GM21717 (cell line): ENCODE measurements at regions not wholly inside any gene's neighbourhood (a gene's known extent, or its start where the extent isn't known, plus 50 kb on each side); places are given as distances from the start of the nearest gene placed in this dataset.

Experiments used
- ATAC-seq: cut with Tn5 transposase; IDR thresholded peaks from one replicate; pipeline ENCODE4 v1.9.1; 2021; ENCODE audit warnings: mild to moderate bottlenecking, moderate library complexity; ENCODE audit not compliant: unreplicated experiment

DNA sequence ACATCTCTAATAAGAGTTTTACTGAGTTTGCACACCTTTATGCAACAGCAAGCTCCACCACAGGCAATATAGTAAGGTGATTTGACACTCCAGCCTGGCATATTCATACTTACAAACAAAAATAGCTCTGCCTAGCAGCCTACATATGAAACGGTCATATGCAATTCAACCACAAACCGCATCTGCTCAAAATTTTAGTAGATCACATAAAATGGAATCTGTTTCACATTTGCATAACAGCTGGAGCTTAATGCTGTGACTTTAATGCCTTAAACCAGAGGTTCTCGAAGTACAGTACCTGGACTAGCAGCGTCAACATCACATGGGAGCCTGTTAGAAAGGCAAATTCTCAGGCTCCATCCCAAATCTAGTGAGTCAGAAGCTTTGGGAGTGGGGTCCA is 578.4 kb downstream of the CDH11 start:
- ATAC-seq = no peak

DNA sequence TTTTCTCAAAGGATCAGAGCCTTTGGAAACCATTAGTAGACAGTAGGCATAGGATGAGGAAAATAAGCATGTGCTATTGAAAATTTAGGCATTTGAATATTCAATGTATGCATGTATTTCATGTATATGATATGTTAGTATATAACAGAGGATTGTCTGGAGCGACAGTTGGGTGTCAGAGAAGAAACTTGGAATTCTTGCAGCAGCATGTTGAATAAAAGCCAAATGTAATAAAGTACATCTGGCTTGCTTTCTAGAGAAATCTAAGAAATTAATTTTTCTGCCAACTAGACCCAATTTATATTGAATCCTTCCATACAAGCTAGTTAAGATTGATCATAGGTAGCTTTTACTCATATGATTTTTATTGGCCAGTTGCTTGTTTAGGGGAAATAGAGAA is 578.8 kb downstream of the CDH11 start:
- ATAC-seq = no peak

DNA sequence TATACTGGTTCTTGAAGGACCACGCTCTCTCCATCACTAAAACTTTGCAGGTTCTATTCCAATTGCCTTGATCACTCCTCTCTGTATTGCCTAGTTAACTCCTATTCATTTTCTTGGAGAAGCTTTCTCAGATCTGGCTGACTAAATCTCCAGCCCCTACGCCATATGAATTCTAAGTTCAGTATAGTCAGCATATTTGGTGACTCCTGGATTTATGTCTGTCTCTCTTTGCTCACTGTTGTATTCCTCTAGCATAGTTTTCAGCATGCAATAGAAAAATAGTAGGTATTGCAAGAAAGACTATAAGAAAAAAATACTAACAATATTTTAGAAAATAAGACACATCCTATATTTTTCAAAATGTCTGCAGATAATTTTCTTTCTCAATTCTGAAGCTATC is 579.7 kb downstream of the CDH11 start:
- ATAC-seq = no peak

DNA sequence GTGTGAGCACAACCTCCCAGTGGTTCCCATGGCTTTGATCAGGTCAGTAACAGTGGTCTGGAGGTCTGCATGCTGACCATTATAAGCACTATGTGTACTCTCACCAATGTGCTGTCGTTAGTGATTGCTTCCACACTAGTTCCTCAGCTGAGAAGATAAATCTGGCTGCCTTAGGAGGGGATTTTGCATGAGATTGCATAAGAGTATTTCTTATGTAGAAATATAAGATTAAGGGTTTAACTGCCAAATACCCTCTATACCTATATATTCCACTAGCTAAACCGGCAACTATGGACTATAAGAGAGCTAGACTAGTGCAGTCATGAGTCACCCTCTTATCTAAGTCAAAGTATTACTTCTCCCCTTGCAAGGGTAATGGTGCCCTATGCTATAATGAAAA is 580.2 kb downstream of the CDH11 start:
- ATAC-seq = no peak

DNA sequence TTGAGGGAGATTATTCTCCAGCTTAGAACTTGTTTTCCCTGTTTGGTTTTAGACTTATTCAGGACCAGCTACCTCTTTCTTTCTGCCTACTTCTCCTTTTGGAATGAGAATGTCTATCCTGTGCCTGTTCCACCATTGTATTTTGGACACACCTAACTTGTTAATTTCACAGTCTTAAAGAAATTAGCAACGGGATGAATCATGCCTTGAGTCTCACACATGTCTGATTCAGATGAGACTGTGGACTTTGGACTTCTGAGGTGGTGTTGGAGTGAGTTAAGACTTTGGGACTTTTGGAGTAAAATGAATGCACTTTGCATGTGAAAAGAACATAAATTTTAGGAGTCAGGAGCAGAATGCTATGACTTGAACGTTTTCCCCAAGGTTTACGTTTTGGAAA is 581.4 kb downstream of the CDH11 start:
- no peak for ATAC-seq

DNA sequence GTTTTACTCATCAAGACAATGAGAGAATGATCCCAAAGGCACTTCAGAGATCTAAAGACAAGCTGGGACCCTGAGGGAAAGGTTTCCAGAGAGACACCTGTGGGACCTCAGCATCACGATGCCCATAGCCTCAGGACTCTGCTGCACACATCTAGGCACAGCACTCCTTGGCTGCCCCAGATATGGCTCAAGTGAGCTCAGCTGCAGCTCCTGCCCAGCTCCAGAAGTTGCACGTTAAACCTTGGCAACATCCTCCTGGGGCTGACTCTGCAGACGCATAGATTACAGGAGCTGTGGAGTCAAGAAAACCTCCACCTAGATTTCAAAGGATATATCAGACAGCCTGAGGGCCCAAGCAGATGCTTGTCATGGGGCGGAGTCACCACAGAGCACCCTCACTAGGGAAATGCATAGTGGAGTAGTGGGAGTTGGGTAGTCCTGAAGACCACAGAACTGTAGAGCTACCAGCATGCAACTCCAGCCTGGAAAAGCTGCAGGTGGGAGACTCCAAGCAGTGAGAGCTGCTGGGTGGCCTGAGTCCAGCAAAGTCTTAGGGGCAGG is 582.0 kb downstream of the CDH11 start:
- no peak for ATAC-seq

DNA sequence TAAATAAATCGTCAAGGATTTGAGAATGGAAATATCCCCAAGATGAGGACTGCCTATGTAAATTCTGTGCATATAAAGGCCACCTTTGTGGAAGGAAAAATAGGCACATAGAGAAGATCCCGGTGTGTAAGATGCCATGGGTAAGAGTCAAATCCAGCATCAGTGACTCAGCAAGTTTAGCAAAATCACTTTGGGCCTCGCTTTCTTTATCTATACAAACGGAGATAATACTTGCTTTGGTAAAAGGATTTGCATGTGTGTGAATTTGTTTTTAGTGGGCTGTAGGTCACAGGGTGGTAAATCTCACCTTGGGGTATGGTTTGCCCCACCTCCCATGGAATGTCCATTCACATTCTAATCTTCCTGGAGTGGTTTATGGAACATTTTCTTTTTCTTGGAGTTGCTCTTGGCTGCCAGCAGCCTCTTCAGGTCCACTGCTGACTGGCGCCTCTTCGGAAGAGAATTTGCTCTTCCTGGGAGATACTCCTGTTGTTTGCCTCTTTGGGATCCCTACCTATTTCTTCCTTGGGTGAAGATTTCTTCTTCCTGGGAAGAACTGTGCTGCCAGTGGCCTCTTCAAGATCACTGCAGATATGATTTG is 587.6 kb downstream of the CDH11 start:
- no peak for ATAC-seq

DNA sequence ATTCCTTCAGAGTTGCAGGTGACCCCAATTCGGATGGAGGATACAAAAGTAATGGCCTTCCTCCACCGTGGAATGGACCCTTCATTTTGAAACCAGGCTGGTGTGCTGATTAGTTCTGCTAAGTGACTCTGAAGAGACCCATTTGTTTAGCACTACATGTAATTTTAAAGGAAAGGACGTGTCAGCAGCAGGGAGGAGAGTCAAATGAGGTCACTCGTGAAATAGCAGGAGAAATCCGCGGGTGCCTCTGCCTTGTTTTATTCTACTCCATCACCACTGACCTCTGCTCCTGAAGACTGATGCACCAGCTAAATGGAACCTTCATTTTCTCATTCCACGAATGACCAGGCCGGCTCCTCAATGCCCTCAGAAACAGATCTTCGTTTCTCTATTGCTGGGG is 589.2 kb downstream of the CDH11 start:
- no peak for ATAC-seq

DNA sequence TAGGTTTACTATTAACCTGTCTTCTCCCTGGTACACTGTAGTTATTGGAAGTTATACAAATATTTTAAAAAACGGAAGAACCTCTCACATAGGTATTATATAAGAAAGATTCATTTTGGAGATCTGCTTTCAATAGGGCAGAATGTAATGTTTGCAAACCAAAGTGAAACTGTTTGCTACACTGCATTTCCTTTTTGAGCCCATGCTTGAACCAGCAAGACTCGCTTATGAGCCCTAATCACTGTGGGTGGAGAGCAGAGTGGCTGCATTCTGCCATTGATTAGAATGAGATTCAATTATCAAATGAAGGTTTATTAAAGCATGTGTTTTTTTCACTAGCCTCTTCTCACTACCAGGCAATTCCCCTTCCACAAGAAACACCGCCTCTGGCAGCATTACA is 589.7 kb downstream of the CDH11 start:
- no peak for ATAC-seq

DNA sequence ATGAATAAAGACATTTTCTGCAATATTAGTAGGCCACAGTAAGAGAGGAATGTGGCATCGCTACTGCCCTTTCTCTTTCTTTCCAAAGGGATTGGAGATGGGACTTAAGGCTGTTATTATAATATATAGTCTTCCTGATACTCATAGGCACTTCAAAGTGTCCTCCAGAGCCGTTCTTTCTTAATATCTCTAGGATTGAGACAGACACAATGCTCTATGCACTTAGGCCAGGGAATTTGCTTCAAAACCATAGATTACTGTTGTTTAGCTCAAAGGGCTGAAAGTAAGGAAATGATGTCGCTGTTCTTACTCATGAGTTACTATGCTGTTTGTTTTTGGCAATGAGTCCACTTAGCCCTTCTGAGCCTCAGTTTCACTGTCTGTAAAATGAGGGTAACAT is 590.5 kb downstream of the CDH11 start:
- ATAC-seq = no peak

DNA sequence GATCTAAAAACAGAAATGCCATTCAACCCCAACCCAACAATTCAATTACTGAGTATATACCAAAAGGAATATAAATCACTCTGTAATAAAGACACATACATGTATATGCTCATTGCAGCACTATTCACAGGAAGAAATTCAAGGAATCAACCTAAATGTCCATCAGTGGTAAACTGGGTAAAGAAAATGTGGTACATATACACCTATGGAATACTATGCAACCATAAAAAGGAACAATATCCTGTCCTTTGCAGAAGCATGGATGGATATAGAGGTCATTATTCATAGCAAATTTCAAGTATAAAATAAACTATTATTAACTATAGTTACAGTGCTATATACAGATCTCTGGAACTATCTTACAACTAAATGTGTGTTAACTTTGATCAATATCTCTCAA is 599.3 kb downstream of the CDH11 start:
- ATAC-seq = no peak

DNA sequence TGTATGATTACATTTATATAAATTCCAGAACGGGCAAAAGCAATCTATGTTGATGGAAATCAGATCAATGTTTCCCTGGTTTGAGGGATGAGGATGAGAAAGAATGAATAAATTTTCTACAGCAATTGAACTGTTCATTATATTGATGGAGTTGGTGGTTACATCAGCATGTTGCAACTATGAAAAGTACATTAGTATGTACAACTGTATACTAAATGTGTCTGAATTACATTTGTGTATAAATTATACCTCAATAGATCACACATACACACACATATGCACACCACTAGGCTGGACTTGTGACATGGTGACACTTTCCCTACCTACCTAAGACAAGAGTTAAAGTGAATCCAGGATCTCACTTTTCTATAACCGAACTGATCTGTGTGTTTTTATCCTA is 608.0 kb downstream of the CDH11 start:
- no peak for ATAC-seq

DNA sequence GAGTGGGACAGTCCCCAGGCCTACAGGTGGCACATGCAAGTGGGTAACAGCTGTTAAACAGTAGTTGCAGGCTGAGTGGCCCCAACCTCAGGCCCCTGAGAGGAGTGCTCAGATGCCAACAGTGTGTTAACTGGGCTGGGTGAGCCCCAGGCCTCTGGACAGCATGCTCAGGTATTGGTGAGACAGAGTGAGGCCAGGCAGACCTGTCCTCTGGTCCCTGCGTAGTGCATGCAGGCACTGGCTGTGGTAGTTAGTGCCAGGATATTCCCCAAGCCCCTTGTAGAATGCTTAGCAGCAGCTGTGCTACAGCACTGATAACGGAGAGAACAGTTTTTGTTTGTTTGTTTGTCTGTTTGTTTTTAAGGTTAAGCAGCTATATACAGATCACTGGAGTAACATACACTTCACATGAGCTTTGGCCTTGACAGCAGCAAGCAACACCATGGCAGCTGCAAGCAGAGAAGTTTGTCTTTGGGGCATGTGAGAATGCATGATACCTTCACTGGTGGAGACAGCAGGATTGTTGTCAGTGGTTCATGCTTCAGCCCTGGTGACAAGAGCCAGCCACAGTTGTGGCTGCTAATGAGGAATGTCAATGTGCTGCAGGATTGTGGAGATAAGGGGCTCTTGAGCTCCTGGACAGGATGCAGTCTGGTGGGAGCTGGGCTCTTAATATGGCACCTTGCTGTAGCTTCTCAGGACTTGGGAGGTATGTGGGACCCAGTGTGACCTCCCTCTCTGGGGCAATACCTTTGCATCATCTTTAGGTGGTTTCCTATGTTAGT is 614.4 kb downstream of the CDH11 start:
- no peak for ATAC-seq

DNA sequence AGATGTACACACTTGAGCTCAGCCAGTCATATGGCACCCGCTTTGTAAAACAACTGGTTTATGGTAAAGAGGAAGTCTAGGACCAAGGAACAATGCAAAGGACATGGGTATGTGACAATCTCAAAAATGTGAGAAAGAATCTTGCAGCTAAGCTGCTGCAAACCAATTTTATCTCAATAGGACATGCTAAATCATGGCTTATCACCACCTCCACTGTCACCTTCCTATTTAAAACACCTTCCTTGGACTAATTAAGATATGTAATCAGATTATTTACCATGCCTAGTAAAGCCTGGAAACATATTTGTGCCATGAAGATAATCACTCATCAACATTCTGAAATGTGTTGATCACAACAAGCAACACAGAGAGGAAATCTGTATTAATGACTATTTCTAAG is 622.7 kb downstream of the CDH11 start:
- ATAC-seq = no peak

DNA sequence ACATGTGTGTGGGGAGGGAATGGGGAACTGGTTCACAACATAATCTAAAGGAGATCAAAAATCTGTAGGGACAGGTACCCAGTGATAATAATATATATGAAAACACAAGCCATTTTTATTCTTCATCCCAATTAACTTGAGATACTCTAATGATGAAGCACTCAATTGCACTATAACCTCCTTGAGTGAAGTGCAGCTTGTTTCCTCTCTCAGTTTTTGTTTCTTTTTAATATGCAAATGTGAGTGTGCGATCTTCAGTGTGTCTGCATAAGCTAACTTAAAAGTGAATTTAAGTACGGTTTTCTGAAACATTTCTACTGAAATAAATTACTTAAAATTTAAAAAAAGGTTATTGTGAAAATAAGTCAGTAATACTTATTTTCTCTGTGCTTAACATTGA is 623.5 kb downstream of the CDH11 start:
- ATAC-seq = no peak

DNA sequence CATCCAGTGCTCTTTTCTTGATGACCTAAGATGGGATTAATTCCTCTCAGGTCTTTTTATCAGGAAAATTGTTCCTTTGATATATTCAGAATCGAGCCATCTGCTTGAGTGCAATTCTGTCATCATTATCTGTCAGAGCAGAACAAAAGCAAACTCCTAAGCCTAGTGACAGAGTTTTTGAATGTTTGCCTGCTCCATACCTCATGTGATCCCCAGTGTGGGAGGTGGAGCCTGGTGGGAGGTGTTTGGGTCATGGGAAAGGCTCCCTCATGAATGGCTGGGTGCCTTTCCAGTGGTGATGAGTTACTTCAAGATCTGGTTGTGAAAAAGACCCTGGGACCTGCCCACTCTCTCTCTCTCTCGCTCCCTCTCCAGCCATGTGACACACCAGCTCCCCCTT is 628.2 kb downstream of the CDH11 start:
- ATAC-seq = no peak

DNA sequence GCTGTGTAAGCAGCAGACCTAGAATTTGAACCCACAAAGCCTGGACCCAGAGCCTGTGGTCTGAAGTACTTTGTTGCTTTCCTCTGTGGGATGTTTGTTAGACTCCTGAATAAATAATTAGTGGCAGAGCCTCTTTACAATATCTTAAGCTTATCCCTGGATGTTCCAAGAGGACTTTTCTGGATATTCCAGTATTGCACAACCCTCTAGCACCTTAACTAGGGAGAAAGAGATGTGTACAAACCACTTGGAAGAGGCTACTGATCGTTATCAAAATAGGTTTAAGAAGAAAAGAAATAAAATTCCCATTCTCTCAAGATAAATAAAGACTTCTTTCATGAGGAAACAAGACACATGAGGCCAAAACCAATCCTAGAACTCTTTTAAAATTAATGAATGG is 632.4 kb downstream of the CDH11 start:
- no peak for ATAC-seq

DNA sequence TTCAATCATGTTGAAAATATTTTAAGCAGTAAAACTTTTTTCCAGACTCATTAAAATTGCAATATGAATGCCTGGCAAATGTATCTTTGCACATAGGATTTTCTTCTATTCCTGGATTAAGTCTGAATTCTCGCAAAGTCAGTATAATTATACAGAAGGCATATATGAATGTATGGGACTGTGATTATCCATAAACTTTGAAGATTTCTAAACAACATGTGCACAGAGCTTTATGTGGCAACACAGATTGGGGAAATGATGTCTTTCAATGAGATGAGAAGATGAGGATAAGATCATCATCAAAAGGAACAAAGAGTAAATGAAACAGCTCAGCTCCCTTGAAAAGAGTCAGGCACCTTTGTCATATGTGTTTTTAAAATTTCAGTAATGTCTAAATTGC is 635.3 kb downstream of the CDH11 start:
- no peak for ATAC-seq

DNA sequence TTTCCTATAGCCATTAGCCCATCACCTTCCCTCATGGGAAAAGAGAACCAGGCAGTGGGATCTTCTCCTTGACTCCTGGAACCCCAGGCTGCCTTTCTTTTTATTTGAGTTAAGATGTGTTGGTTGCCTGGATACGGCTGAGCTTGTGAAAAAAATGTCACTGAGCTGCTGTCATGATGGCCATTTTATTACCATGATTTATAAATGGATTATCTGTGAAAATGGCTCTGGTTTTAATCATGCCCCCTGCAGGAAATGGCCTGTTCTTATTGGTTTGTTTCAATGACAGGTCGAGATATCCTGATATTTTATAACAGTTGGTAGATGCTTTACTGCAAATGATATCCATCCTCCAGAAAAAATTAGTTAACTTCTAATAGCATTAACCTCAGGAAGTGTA is 640.4 kb downstream of the CDH11 start:
- no peak for ATAC-seq

DNA sequence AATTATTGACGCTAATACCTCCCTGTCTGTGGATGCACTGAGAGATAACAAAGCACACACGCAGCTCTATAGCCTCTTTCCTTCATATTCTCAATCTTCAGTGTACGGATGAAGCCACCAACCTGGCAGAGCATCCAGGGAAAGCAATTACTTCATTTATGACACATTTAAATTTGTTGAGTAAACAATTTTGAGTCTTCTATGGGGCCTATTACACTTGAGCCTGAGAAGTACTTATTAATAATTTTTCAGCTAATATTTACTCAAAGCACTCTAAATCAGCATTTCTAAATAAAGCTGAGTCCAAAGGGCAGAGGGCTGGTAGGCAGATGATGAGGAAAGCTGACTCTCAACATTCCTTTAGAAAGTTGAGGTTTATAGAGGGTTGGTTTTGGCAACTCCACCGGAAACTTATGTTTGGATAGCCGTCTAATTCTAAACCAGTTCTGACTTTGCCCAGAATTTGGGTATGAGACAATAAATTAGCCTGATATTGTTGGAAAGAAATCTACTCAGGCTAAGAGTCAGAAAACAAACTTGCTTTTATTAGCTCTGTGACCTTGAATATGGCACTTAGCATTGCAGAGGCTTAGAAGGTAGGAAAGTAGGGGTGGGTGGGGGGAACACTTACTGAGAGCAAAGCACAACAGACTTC is 643.5 kb downstream of the CDH11 start:
- ATAC-seq = no peak

DNA sequence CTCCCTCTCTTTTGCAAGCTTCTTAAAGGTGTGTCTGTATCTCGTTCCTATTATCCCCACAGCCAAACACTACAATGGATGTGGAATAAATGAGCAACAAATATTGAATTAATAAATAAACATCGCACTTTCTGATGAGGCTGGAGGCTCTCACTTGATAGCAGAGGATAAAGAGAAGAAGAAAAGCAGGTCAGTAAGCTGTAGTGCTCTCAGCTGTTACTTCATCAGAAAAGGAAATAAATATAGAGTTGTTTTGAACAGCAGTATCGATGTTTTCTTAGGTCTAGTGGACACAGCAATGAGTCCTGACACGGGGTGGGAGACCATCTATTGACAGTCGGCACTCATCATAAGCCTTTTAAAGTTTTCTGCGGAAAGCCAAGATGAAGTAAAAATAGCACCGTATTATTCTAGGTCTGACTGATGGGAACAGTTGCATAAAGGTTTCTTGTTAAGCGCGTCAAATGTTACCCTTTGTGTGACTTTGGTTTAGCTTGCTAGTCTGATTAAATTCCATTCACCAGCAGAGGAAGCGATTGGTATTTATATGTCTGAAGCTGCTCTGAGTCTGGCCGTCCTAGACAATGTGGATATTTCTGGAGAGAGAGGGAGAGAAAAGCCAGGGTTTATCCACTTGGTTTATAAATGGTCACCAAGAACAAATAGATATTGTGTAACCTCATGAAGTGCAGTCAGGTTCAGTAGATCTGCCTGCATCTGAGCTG is 646.1 kb downstream of the CDH11 start:
- ATAC-seq = no peak
